GM03348 (cell line): ENCODE measurements at regions not wholly inside any gene's neighbourhood (a gene's known extent, or its start where the extent isn't known, plus 50 kb on each side); places are given as distances from the start of the nearest gene placed in this dataset.

ENCODE experiments used
- DNase-seq: peaks from one replicate; pipeline ENCODE4 v3.0.0; 2012; ENCODE audit warnings: low spot score

DNA sequence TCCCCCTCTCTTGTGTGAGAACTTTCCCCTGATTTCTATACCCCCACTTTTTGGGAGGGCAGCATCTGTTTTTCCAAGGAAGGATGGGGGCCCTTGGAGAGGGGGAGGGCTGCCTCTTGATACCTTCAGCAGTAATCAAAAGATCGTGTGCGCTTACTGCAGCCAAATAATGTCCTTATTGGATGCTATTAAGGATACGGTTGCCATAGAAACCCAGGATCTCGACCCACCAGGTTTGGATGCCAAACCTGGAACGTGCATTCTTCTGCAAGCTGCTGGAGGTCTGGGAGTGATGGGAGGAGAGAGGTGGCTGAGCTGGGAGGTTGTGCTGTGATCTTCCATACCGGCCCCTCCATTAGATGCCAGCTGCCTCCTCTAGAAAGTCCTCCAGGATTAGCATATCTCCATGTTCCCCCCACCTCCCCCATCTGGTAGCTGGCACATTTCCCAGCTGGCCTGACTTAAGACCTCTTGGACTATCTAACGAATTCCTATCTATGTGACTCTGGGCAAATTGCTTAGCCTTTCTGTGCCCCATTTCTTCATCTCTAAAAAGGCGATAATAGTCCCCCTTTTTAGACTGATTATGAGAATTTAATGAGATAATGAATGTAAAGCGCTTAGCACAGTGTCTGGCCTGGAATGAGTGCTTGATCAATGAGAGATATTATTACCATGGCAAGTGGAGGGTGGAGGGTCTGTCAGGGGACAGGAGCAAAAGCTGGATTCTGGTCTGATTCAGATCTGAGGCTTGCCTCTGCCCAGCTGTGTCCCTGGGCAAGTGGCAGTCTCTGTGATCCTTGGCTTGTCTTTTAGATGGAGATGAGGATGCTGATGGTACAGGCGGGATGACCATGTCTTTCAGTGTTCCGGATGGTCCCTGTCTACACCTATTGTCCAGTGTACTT lies 78.5 kb upstream of the PCBD1 start:
- DNase-seq: no peak

DNA sequence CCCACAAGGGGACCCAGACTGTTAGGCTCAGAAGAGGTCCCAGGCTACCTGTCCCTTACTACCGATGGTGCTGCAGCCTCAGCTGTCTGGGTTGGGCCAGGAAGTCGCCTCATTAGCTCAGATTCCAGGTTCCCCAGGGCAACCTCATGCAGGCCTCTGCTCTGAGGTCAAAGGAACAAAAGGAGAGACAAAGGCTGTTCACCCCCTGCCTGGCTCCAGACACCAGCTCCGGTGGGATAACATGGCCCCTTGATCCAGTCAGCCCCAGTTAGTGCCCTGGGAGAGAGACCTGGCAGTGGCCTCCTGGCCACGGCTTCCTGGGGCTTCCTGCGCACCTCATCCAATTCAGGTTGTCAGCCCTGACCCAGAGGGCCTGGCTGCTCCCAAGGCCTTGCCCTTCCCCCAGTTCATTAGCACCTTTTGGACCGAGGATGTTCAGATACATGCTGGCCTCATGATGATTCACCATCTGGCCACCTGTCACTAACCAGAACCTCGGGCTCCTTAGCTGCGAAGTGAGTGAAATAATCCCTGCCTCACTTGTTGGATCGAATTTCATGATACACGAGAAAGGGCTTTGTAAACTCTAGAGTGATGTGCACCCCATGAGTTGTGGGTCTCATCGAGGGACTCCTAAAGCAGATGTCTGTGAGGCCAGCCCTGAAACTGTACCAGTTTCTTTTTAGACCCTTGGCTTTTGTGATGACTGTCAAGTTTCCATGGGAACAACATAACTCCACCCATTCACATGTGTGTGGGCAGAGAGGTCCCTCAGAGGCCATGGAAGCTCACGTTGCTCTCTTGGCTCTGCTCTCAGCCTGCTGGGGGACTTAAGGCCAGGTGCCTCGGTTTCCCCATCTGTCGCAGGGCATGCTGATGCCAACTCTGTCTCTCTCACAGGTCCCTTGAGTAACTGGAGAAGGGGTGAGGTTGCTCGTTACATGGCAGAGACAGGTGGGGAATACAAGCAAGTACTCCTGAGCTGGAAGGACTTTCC lies 79.5 kb upstream of the PCBD1 start:
- no peak for DNase-seq

DNA sequence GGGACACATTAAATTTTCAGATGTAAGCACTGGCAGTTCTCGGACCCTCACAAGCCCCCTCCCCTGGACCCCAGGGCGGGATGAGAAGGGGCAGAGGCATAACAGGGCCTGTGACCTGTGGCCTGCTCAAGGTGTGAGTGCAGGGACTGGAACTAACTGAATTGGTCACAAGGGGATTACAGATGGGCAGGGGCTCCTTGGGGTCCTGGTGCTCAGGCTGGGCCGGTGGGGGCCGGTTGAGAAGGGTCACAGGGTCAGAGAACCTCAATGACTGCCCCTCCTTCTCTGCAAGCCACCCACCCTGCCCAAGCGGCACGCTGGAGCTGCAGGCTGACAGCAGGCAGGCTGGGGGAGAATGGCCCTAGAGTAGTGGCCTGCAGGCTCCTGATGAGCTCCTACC lies 80.8 kb upstream of the PCBD1 start:
- no peak for DNase-seq

DNA sequence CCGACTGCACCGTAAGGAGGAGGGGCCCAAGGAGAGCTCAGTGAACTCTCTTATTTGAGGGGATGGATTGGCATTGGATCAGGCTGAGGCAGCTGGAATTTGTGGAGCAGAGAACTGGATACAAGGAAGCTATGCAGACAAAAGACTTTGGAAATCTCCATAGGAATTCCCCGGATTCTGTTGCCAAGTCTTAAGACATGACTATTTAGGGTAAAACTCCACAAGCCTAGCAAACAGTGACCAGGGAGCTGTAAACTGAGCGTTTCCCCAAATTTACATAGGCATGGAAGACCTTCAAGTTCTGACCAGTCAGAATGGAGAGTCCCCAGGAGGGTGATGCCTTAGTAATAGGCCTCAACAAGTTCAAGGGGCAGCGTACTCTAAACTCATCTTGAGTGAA lies 82.5 kb upstream of the PCBD1 start:
- DNase-seq: no peak

DNA sequence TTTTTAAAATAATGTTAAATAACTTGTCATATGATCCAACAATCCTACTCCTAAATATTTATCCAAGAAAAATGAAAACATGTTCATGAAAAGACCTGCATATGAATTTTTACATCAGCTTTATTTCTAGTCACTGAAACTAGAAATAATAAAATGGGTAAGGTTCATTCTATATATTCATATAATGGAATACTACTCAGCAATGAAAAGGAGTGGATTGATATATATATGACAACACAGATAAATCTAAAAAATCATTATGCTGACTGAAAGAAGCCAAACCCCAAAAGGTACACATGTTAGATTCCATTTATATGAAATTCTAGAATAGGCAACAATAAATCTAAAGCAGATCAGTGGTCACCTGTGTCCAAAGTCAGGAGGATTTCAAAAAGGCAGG lies 84.9 kb upstream of the PCBD1 start:
- DNase-seq: no peak

DNA sequence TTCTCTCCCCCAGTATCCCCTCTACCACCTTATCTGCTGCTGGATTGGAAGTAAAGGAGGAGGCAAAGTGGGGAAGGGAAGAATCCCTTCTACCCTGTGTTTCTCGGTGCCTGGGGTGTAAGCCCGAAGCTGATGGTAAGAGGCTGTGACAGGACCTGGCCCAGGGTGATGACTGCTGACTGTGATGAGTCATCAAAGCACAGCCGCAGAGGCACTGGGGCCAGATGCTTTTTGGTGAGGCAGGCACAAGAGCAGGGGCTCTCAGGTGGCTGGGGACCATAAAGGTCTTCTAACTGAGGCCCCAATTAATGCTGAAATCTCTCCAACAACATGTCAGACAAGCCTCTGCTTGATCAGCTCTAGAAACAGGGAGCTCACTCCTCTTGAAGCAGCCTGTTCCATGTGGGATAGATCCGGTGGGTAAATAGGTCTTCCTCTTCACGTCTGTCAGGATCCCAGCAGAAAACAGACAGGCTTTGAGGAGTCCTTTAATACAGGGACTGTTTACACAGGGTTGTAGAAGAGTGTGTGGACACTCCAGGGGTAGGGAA lies 86.1 kb upstream of the PCBD1 start:
- DNase-seq: peak; percentile 29

DNA sequence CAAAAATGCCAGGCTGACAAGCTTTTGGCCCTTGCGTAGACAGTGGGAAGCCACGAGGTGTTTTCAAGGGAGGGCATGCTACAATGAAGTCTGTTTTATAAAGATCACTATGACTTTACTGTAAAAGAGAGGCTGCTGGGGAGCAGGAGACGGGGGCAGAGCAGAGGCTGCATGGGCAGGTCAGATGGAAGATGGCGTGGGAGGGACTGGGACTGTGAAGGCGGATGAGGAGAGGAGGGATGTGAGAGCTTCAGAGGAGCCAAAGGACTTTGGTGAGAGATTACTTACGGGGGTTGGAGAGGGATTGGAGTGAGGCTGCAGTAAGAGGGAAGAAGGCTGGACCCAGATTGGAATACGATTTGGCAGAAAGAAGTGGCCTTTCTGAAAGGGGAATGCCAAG lies 86.6 kb upstream of the PCBD1 start:
- no peak for DNase-seq

DNA sequence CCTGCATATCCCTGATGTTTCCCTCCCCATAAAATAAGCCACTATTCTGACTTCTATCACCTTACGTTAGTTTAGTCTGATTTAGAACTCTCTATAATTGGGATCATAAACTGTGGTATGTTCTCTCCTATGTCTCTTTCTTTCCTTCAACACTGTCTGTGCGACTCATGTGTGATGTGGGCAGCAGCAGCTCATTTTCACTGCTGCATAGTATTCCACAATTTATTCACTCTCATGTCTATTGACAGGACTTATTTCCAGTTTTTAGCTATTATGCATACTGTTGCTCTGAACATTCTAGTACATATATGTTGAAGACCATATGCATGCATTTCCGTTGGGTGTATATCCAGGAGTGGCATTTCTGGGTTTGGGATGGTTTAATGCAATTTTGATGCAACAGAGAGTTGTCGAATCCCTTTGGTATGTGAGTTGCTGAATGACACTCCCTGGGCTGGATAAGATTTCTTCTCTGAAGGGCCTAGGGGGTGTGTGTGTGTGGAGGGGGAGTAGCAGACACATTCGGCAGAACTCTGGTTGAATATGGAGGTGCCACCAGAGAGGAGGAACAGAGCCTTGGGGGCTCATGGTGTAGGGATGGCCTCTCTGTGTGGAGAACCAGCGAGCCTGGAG lies 87.8 kb upstream of the PCBD1 start:
- DNase-seq: no peak

DNA sequence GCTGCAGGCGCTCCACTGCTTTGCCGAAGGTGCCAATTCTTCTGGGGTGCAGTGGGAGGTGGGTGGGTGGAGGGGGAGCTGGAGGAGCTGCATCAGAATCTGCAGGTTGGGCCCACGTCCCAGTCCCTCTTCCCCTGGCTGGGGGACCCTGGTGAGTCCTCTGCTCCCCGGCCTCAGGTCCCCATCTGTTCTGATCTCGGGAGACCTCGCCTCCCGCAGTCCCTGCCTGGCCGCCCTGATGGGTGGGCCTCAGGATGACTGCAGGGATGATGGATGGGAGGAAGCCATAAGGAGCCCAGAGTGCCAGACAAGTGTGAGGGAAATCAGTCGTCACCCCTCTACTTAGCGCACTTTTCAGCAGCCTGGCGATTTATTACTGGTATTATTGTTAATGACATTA lies 89.3 kb upstream of the PCBD1 start:
- no peak for DNase-seq

DNA sequence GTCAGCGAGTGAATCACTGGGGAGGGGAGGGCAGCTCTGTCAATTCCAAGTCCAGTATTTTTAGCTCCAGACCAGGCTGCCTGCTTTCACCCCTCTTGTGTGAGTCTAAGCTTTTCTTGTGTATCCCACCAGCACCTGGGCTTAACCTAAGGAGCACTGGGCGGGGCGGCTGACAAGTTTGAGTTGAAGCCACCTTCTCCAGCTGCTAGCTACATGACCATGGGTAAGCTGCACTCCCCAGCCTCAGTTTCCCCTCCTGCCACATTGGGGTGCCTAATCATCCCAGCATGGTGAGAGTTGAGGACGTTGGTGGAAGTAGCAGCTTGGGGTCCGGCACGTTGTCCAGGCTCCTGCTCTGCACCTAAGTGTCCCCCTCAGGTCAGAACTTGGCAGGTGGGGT lies 89.8 kb upstream of the PCBD1 start:
- no peak for DNase-seq

DNA sequence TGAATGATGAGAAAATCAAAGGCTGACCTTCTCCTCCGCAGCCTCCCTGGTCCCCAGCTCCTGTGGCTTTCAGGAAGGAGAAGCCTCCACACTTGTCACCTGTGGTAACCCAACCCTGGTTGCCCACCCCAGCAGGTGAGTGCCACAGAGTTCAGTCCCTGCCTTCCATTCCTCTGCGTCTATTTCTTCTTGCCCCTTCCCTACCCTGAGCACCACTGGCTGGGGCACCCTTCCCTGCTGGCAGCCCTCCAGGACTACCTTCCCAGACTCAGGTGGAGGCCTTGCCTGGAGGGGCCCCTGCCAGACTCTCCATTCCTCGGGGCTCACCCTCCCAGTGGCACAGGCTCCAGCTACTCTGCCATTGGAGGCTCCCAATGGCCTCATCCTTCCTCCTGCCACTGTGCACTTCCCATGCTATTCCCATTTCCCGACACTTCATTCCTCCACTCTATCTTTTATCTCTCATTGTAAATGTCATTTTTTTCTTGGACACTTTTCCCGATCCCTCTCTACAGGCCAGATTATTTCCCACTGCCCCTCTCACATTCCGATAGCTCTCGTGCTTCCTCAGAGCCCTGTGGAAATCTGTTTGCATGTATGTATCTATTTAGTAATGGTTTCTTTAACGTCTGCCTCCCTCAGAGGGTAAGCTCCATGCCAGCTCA lies 90.6 kb upstream of the PCBD1 start:
- DNase-seq: no peak

DNA sequence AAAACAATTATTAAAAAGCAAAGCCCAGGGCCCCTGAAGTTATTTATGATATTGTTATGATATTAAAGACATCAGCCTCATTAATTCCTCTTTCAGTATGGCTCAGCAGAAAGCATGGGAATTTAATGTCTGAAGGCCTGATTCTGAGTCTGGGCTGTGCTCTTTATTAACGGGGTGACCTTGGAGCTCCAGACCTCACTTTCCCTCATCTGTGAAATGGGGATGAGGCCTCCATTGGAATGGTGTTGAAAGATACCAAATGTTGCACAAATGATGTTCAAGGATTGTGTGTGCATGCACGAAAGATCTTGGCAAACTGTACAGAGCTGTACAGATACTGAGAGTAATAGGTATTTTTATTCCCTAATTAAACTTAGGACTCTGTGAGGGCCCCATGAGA lies 92.3 kb upstream of the PCBD1 start:
- no peak for DNase-seq

DNA sequence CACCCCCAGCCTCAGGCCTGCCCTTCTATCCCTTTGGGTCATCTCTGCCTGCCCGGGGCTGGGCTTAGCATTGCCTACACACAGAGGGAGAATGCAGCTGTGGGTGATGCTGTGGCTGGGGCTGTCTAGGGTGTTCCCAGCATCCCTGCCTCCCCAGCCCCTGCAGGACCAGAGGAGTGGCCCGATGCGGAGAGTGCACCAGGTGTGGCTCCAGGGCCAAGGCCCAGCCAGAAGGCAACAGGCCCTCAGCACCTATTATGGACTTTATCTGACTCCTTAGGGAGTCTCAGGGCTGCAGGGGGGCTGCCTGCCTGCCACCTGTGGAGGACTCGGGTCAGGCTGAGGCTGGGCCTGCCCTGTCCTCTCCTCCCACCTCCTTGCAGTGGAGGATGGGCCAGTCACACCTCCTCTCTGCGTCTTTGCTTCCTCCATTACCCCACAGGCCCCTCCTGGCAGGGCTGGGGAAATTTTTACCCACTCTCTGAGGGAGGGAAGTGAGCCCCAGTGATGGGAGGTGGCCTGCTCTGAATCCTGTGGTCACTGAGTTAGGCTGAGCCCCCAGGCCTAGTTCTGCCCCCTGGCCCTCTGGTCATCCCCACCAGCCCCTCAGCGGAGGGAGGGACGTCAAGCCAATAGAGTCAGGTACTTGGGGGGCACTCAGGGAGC lies 92.9 kb upstream of the PCBD1 start:
- DNase-seq: no peak

DNA sequence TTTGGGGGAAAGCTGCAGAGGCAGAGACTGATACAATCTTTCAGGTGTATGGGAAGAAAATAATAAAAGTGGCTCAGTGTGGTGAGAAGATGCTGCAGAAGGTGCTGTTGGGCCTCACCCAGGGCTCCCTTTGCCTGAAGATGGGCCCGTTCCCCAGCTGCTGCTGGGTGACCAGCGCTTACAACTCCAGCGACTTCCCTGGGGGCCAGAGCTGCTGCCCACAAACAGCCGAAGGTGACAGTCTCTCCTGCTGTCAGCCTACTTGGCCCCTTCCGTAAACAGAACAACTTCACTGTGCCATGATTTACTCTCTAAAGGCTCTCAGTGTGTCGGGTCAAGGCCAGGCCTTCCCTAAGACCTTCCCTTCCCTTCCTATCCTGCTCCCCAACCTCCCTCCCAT lies 93.6 kb upstream of the PCBD1 start:
- DNase-seq: no peak

DNA sequence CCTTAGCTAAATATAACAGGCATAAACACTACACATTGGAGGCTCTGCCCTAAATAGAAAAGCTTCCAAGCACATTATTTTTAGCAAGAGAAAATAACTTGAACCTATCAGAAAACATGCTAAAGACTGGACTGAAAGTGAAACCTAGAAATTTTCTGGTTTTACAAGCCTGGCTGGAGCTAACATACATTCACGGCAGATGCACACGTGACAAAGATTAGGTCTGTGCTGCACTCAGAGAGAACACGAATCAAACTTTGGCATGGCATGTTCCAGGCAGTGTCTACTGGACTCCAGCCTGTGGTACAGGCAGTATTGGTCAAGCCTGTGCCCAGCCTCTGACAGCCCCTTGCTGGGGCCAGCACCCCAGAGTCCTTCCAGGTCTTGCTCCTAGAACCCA lies 94.1 kb upstream of the PCBD1 start:
- no peak for DNase-seq

DNA sequence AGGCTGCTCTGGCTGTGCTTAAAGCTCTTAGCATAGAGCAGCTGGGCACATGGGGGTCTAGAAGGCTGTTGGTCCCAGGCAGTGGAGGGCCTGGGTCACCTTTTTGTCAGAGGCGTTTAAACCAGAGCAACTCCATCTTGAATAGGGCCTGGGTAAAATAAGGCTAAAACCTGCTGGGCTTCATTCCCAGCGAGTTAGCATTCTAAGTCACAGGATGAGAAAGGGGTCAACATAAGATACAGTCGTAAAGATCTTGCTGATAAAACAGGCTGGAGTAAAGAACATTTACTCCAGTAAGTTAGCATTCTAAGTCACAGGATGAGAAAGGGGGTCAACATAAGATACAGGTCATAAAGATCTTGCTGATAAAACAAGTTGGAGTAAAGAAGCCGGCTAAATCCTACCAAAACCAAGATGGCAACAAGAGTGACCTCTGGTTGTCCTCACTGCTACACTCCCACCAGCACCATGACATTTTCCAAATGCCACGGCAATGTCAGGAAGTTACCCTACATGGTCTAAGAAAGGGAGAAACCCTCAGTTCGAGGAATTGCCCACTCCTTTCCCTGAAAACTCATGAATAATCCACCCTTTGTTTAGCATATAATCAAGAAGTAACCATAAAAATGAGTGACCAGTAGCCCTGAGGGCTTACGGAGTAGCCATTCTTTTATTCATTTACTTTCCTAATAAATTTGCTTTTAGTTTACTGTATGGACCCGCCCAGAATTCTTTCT lies 96.8 kb upstream of the PCBD1 start:
- no peak for DNase-seq

DNA sequence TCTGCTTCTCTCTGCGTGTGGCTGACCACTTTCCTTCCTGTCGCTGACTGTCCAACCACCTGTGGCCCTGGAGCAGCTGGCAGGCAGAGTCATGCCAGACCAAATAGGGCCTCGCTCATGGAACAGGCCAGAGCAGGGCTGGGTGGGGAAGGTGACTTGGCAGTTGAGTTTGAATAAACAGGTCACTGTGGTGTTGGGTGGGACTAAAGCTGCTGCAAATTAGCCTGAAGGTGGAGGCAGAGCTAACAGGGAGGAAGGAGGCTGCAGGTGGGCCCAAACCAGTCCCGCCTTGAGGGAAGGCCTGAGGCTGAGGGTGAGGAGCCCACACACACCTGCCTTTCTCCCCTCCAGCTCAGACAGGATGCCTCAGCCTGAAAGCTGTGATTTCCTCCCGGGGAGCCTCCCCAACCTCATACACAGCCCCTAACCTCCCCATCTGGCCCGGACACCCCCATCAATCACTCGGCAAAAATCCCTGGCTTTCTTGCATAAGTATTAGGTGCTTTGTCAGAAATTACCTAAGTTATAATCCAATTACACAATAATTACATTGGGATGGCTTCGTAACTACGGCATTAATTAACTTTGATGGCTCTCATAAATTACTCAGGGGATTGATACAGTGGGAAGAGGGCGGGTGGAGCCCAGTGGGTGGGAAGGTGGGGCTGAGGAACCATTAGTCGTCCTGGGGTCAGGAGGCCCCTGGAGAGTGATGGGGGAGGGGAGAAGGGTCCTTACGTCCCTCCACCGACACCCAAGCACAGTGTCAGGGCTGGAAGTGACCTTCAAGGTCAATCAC lies 97.7 kb upstream of the PCBD1 start:
- DNase-seq: no peak

DNA sequence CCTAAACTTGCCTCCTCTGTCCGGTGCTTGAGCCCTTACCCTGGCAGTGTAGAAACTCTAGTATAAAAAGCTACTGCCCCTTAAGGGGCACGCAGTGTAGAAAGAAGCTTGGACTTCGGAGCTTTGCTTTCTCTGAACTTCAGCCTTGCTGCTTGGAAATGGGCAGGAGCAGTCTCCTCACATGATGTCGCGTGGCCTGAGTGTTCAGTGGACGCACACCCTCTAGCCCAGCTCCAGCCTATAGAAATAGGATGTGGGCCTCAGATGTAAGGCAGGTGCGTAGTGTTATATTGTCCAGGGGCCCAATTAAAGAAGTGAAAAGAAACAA lies 98.2 kb upstream of the PCBD1 start:
- DNase-seq: no peak

DNA sequence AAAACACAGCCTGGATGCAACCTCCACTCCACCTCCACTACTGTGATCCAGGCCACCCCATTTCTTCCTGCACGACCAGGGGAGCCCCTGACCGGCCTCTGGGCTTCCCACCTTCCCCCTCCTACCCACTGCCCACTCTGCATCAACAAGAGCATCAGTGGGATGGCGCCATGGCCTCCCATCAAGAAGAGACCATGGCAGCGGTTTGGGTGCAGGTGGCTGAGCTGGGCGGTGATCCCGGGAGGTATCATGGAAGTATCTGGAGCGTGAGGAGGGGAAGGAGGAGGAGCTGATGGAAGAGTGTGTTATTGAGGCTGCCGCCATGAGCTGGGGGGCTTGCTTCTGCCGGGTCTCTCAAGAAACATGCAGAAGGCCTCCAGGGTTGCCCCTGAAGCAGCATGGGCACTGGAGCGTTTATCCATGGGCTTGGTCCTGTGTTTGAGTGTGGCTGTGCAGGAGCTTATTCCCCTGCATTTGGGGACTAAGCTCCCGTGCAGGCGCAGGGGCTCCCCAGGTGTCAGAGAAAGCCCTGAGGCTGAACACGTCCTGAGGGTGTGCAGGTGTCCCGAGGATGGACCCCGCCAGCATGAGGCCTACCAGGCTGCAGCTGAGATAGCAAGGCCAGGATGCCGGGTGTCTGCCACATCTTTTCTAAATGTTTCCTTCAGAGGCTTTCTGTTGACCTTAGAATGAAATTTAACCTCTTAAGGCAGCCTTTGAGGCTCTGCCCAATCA lies 99.2 kb upstream of the PCBD1 start:
- no peak for DNase-seq
